Cardiac muscle cell (in vitro differentiated cells and primary cell): ENCODE measurements at regions not wholly inside any gene's neighbourhood (a gene's known extent, or its start where the extent isn't known, plus 50 kb on each side); places are given as distances from the start of the nearest gene placed in this dataset.

Experiments used
- DNase-seq, 2 donors: peaks; one replicate each; pipeline versions ENCODE4 v3.0.0 to v3.0.0-alpha.2; 2010 to 2017; ENCODE audit warnings: low read depth in 1 of 2, low spot score in 1 of 2
- H3K27ac ChIP-seq: fragments of 200-600 bp; sonication (generic); 2 replicates; pipeline ENCODE4 v1.5.1; 2016
- H3K27me3 ChIP-seq: fragments of 200-600 bp; sonication (generic); 2 replicates; pipeline ENCODE4 v1.6.0; 2016; ENCODE audit warnings: control low read depth
- H3K36me3 ChIP-seq: fragments of 200-600 bp; sonication (generic); 2 replicates; pipeline ENCODE4 v1.5.1; 2016; ENCODE audit warnings: control low read depth
- H3K4me1 ChIP-seq: fragments of 200-600 bp; sonication (generic); 2 replicates; pipeline ENCODE4 v1.8.1; 2017; ENCODE audit warnings: low read depth, mild to moderate bottlenecking, mixed run types
- H3K4me3 ChIP-seq: fragments of 200-600 bp; sonication (generic); 2 replicates; pipeline ENCODE4 v1.5.1; 2016; ENCODE audit warnings: mild to moderate bottlenecking
- H3K9me3 ChIP-seq: fragments of 200-600 bp; sonication (generic); 2 replicates; pipeline ENCODE4 v1.5.1; 2017; ENCODE audit warnings: low read depth, mild to moderate bottlenecking, control low read depth
- TF ChIP-seq, protein P1 (sequence below): IDR thresholded peaks from 2 replicates; pipeline ENCODE4 v1.5.1; 2012; ENCODE audit warnings: low read depth, mild to moderate bottlenecking, low read length

DNA sequence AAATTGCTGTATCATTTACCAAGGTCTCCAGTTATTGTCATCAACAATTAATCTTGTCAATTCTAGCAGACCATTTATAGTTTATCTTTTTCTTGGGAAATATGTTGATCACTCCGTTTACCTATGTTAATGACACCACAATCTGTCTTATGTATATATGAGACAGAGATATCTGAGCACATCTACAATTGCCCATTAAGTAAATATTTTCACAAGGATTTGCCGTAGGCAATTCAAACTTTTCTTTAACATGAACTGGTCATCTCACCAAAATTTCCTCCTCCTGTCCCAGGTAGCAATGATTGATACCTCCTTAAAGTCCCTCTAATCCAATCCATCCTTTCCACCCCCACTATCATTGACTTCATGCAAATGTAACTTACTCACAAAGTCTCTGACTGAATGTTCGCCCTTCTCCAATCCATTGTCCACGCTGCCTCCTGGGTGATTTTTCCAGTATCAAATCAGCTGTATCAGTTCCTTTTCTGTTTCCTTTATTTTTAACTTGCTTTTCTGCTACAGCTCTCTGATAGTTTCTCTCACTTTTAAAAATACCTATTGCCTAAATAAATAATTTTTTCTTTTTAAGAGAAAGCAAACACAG is 138.3 kb downstream of the GNAT3 start:
- Histone ChIP-seq H3K4me1 (no peaks in the 10 kb centered on the region), H3K36me3 (no peaks in the 10 kb centered on the region), H3K27me3 (no peaks in the 10 kb centered on the region), H3K27ac (no peak overlapping the region), H3K9me3 (no peaks in the 10 kb centered on the region), H3K4me3 (no peak overlapping the region)
- DNase-seq, result no peak
- TF ChIP-seq, protein P1, sequence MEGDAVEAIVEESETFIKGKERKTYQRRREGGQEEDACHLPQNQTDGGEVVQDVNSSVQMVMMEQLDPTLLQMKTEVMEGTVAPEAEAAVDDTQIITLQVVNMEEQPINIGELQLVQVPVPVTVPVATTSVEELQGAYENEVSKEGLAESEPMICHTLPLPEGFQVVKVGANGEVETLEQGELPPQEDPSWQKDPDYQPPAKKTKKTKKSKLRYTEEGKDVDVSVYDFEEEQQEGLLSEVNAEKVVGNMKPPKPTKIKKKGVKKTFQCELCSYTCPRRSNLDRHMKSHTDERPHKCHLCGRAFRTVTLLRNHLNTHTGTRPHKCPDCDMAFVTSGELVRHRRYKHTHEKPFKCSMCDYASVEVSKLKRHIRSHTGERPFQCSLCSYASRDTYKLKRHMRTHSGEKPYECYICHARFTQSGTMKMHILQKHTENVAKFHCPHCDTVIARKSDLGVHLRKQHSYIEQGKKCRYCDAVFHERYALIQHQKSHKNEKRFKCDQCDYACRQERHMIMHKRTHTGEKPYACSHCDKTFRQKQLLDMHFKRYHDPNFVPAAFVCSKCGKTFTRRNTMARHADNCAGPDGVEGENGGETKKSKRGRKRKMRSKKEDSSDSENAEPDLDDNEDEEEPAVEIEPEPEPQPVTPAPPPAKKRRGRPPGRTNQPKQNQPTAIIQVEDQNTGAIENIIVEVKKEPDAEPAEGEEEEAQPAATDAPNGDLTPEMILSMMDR, result no peak

DNA sequence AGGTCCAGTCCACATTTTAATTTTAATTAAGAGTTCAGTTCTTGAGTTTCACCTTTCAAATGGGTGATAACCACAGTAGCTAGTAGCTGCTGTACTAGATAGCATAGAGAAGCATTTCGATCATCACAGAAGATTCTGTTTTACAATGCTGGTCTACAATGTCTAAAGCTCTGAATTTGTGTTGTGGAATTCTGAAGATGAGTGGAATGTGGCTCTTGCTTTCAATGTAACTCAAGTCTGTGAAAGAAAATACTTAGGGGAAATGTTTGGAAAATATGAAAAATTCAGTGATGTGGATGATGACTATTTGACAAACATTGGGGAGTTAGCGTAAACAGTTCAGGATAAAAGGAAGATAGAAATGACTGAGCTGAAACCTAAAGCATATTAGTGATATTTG is 139.4 kb downstream of the GNAT3 start:
- no peak for DNase-seq
- TF ChIP-seq, protein P1, result no peak
- Histone ChIP-seq H3K27ac (no peak overlapping the region), H3K4me1 (no peaks in the 10 kb centered on the region), H3K27me3 (no peaks in the 10 kb centered on the region), H3K36me3 (no peaks in the 10 kb centered on the region), H3K9me3 (no peaks in the 10 kb centered on the region), H3K4me3 (no peak overlapping the region)

DNA sequence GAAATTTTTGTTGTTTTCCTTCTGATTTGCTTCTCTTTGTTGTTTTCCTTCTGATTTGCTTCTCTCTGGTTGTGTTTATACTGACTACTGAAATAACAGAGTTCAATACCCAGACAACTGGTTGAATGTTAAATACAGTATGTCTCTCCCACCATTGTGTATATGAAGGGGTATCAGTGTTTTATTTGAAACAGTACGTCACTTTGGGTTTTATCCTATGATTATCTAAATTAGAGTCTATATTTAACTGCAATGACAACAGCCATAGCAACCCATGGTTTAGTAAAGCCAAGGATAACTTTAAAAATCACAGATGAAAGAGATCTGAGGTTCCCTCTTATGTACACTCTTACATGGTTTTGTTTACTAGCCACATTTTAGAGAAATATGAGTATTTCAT is 141.3 kb downstream of the GNAT3 start:
- Histone ChIP-seq H3K27ac (no peak overlapping the region), H3K27me3 (no peaks in the 10 kb centered on the region), H3K9me3 (no peaks in the 10 kb centered on the region), H3K36me3 (no peaks in the 10 kb centered on the region), H3K4me3 (no peak overlapping the region), H3K4me1 (no peaks in the 10 kb centered on the region)
- no peak for DNase-seq
- TF ChIP-seq, protein P1, result no peak

DNA sequence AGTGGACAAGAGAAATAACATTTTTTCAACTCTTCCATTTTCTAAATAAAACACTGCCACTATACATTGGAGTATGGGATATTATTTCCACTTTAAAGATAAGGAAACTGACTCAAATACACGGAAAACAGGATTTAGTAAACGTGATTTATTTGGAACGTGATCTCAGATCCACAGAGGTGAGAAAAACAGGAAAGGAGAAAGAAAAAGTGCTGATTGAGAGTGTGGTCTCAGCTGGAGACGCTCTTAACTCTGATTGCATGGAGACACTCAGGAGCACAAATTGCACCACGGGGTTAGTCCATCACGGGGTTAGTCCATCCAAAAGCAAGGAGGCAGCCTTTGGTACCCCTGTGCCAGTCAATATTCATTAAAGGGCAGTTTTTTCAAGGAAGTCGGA is 142.5 kb downstream of the GNAT3 start:
- no peak for DNase-seq
- Histone ChIP-seq H3K27ac (no peak overlapping the region), H3K36me3 (no peaks in the 10 kb centered on the region), H3K27me3 (no peaks in the 10 kb centered on the region), H3K4me3 (no peak overlapping the region), H3K9me3 (no peaks in the 10 kb centered on the region), H3K4me1 (no peaks in the 10 kb centered on the region)
- TF ChIP-seq, protein P1, result no peak

DNA sequence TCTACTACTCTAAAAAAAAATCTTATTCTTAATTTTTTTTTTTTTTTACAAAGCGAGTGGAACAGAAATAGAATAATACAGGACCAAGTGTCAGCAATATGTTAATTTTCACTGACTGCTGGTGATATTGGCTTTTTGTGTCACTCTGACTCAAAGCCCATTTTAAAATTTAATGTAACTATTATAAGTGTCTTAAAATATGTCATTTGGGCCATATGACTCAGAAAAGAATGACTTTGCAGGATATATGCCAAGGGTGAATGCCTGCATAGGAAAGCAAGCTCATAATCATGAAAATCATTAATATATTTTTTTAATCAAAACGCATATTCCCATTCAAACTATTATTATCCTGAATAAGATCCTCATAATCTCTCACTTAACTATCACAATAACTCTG is 149.2 kb downstream of the GNAT3 start:
- Histone ChIP-seq H3K36me3 (no peaks in the 10 kb centered on the region), H3K4me3 (no peak overlapping the region), H3K27ac (no peak overlapping the region), H3K9me3 (no peaks in the 10 kb centered on the region), H3K4me1 (no peaks in the 10 kb centered on the region), H3K27me3 (no peaks in the 10 kb centered on the region)
- TF ChIP-seq, protein P1, result no peak
- no peak for DNase-seq
